Inflammatory macrophage treated with lipopolysaccharide for 1 hour (primary cell): ENCODE measurements at regions not wholly inside any gene's neighbourhood (a gene's known extent, or its start where the extent isn't known, plus 50 kb on each side); places are given as distances from the start of the nearest gene placed in this dataset.

ENCODE experiments used
- DNase-seq, 2 donors: peaks; one replicate each; pipeline ENCODE4 v3.0.0-alpha.2; 2020 to 2022

DNA sequence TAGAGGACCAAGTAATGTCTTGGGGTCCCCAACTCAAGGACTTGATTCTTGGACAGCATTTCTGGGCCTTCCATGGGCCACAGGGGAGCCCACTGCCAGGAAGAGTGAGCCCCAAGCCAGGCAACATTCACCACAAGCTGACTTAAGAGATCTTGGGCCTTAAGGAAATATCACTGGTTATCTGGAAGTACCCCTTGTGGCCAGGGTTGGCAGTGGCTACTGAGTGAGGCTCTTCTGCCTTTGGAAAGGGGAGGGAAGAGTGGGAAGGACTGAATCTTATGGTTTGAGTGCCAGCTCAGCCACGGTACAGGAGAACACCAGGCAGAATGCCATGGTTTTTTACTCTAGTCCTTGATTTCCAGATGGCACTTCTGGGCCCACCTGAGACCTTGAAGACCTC, 228.9 kb upstream of the RGS18 start:
- no peak for DNase-seq

DNA sequence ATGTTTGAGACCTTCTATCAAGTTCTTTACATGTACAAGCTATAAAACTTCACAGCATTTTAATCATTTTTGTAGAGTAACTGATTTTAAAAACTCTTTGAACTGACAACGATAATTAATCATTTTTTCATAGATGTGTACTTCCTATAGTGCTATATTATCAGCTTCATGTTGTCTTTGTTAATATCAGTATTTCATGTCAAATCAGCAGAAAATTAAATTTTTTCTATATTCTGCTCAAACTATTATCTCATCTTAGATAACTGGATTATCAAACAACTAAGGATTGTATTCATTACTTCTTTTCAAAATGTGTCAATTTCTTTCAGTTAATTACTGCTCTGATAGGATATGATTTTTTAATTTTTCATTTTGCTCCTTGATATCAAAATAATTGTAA, 214.6 kb upstream of the RGS18 start:
- no peak for DNase-seq

DNA sequence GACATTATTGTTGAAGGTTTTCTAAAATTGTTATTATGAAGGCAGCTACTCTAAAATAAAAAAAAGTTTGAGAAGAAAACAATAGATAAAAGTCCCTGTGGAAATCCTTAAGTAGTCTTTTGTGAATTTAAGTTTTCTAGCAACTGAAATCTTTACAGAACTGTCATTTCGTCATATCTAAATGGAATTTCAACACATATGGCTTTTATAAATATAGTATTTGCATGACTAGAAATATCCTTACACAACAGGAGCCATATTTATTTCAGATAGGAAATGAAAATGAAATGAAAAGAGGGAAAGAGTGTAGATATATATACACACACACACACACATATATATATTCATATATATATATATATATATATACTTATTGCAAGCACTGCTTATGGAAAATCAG, 204.7 kb upstream of the RGS18 start:
- peak; percentile 57 to 59 for DNase-seq

DNA sequence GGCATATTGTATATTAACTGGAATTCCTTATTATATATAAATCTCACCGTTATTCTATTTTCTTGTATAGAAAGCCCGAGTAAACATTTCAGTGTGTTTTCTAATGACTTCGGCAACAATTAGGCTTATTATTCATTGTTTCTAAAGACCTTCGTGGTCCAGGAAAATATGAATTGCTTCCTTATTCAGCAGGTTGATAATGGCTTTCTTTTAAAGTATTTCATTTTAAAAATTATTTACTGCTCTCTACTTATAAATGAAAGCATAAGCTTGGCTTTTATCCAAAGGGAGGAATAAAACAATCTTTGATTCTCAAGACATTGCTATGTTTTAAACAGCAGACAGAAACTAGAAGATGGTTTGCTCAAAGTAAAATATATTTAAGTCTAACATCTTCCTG, 198.4 kb upstream of the RGS18 start:
- DNase-seq: no peak

DNA sequence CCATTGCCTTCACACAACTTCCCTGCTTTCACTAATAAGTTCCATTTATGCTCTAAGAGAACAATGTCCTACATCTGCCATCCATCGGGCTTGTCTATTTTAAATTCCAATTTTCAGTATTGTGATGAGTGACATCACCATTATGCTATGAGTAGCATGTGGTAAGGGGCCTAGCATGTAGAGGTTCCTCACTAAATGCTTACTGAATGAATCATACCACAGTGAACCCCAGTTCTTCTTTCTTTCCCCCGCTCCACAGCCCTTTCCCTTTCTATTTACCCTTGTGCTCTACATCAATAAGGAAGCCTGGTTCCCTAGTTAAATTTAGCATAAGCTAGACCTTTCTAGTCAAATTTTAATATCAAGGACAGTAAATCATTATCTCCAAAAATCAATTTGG, 195.0 kb upstream of the RGS18 start:
- peak; percentile 37 to 50 for DNase-seq

DNA sequence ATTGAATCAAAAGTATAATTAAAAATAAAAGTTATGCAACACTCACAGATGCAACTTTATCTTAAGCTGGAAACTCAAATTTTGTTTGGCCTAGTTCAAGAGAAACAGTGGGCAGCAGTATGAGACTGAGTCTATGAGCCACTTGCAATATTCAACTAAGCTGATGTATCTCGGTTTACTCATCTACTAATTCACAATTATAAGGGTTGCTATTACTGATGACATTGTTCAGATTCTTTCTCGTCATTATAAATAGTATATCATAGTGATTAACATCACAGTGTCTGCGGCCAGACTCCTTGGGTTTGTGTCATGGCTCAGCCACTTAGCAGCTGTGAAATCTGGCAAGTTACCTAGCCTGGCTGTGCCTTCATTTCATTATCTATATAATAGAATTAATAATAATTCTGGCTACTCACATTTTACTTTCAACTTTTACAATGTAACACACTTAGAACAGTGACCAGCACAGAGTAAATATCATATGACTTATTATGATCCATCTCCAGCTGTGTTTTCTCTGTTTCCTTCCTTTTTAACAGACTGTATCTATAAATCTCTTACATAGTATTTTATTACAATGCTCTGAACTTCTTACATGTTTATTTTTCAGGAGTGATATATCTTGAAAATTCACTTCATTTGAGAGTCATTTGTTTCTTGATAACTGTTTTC, 194.3 kb upstream of the RGS18 start:
- DNase-seq: no peak

DNA sequence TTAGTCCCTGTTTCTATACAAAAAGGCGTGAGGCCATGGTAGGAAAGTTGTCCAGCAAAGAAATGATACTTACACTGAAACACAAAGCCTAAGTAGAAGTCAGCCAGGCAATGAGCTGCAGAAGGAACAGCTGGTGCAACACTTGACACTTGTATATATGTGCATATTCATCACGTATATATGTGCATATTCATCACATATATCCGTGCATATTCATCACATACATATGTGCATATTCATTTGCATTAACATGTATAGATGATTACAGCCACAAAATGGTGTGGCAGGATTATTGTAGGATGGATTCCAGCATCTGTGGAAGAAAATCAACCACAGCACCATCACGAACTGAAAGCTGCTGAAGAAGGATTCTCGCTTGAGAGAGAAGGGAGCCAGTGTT, 189.0 kb upstream of the RGS18 start:
- no peak for DNase-seq

DNA sequence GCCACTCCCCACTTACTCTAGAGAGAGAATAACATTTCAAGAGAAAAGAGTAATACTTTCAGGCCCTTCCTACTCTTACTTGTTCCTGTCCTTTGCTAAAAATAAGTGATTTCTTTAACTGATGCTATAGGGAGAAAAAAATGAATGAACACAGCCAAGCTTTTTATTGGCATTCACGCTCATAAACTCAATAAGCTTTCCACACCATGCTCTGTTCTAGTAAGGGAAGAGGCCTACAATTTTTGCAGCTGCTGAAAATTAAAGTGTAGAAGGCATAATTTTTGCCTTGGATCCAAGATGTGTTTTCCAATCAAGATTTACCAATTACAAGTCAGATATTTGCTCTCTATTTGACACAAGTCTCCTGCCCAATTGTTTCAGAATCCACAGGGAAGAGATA, 188.1 kb upstream of the RGS18 start:
- DNase-seq: no peak

DNA sequence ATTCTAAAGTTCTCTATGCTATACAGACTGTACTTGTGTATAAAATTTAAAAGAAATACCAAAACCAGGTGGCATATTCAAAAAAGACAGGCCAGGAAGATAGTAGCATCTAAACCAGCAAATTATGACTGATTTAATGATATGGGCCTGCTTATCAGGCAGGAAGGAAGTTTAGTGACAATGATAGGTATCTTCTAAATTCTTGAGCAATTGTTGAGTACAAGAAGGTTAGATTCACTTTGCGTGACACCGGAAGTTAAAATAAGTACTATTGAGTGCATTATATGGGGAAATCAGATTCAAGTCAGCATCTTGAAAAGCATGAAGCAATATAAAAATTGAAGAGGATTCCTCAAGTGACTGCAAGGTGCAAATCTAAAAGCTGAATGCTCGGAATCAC, 186.8 kb upstream of the RGS18 start:
- DNase-seq: no peak

DNA sequence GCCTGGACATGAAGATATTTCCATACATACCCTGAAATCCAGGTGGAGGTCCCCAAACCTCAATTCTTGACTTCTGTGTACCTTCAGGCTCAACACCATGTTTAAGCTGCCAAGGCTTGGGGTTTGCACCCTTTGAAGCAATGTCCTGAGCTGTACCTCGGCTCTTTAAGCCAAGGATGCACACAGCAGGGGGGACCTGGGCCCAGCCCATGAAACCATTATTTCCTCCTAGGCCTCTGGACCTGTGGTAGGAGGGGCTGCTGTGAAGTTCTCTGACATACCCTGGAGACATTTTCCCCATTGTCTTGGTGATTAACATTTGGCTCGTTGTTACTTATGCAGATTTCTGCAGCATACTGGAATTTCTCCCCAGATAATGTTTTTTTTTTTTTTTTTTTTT, 184.3 kb upstream of the RGS18 start:
- DNase-seq: no peak

DNA sequence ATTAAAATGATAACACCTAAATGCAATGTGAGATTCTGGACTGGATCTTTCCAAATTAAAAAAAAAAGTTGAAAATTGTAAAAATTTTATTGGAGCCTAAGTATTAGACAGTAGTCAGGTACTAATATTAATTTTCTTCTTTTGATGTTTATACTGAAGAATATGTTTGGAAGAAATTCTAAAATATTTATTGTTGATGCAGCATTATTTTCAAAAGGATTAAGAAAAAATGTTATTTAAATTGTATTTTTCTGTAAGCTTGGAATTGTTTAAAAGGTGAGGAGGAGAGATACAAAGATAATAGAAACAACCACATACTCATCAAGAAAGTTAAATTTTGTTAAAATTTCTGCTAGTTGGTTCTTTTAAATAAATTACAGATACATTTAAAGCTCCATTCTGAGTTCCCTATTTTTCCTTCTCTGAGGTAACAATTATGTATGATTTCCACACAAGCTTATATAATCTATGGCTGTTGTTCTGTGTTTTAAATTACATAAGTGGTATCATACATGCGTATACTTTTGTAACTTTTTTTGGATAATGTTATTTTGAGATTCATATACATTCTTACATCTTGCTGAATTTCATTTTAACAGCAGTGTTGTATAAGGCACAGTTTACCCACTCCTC, 180.3 kb upstream of the RGS18 start:
- peak; percentile 29 to 33 for DNase-seq

DNA sequence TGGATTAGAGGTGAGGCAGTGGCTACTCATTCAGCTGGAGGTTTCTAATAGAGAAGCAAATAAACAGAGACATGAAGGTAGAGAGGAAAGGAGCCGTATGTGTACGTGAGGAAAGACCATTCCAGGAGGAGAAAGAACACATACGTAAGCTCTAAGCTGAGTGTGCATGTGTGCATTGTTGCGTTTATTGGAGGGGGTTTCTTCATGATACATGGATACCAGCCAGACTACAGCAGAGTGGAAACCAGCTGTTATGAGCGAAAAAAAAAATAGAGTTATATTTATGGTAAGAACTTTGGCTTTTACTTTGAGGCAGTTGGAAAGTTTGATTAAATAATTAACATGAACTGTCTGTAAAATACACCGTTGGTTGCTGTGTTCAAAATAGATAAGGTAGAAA, 173.4 kb upstream of the RGS18 start:
- DNase-seq: no peak

DNA sequence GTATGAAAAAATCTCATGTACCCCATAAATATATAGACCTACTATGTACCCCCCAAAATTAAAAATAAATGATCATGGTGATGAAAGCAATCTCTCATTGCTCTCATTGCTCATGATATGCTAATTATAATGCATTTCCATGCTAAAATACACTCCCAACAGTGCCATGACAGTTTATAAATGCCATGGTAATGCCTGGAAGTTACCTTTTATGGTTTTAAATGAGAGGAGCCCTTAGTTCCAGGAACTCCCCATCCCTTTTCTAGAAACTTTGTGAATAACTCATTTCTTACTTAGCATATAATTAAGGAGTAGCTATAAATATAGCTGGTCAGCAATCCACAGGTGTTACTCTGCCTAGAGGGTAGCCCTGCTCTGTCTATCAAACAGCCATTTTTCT, 166.1 kb upstream of the RGS18 start:
- no peak for DNase-seq

DNA sequence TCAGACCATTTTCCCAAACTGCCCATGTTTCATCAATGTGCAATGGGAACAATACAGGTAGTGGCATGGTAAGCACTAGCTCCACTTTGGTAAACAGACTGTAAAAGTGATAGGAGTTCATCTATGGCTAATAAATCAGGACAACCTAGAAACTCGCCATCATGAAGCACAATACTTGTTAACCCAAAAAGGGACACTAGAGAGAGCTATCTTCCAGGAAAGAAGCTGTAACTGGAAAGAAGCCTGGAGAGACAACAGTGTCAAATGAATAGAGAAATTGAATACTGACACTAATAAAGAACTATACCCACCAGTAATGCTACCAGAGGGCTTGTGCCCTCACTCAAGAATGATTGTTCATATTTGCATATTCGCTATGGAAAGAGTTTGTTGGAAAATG, 164.7 kb upstream of the RGS18 start:
- DNase-seq: peak in 1 of 2 donors; percentile 15

DNA sequence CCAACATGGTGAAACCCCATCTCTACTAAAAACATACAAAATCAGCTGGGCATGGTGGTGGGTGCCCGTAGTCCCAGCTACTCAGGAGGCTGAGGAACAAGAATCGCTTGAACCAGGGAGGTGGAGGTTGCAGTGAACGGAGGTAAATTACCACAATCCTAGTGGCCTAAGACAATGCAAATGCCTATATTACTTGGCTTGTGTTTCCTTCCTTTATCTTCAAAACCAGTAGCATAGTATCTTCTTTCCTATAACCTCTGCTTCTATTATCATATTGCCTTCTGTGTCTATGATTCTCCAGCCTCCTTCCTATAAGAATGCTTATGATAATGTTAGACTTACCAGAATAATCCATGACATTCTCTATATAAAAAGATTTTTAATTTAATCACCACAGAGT, 156.2 kb upstream of the RGS18 start:
- no peak for DNase-seq

DNA sequence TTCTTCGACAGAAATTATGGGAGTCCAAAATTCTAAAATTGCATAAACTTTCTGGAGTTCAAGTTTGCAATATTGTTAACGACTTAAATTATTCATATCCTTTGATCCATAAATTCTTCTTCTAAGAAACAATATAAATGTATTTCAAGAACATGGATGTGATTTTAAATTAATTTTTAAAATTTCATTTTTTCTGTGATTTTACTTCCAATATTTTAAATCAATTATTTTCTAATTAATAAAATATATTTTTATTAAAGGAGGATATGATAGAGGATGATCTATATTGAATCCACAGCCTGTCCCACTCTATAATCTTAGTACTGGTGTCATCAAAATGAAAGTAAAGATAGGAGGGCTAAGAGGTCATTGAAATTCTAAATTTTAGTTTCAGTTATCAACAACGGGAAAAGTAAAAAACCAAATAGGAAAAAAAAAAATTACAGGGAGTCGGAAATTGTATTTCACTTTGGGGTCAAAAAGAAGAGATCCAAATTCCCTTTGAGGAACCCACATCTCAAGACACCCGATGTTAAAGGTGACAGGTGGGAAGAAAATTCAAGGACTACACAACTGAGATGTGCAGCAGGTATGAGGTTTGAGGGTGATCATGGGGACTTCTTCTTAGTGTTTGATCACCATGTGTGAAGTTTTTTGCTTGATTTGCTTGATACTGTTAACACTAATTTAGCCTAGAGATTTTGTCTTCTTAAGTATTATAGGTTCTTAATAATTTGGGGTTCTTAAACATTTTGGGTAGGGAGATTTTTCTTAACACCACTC, 154.8 kb upstream of the RGS18 start:
- DNase-seq: no peak

DNA sequence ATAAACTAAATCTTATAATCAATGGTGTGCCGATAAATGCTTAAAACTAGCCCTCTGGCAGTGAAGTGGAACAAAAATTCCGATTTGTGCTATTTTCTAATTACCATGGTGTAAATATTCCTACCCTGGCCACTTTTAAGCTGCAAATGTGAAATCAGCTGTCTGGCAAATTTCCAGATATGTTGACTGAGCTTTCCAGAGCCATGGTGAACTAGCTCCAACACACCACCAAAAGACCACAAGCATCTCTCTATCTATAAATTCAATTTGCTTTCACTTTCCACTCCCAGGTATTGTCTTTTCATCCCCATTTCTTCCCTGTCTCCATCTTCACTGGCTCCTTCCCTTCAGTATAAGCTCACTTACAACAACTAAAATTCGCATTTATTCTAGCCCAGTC, 152.3 kb upstream of the RGS18 start:
- no peak for DNase-seq

DNA sequence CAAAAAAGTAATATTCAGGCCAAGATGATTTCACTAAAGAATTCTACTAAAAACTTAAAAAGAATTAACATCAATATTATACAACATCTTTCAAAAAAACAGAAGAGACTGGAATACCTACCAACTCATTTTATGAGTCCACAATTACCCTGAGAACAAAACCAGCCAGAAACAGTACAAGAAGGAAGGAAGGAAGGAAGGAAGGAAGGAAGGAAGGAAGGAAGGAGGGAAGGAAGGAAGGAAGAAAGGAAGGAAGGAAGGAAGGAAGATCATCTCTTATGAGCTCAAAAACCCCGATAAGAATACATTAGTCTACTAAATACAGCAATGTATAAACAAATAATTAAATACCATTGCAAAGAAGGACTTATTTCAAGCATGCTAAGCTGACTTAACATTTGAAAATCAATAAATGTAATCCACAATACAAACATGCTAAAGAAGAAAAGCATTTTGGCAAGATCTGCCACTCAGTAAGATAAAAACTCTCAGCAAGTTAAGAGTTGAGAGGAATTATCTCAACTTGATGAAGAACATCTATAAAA, 149.9 kb upstream of the RGS18 start:
- DNase-seq: no peak

DNA sequence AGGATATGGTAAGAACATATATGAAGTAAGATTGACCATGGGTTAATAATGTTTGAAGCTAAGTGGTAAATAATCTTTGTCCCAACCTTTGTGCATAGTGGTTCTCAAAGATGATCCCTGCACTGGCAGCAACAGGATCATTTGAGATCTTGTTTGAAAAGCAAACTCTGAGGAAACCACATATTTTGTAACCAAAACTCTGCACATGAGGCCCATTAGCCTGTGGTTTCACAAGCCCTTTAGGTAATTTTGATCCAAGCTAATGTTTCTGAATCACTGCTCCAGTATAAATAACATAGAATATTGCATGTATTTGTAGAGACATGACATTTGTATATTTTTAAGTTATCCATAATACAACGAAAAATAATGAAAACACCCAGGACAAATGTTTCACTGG, 147.9 kb upstream of the RGS18 start:
- no peak for DNase-seq

DNA sequence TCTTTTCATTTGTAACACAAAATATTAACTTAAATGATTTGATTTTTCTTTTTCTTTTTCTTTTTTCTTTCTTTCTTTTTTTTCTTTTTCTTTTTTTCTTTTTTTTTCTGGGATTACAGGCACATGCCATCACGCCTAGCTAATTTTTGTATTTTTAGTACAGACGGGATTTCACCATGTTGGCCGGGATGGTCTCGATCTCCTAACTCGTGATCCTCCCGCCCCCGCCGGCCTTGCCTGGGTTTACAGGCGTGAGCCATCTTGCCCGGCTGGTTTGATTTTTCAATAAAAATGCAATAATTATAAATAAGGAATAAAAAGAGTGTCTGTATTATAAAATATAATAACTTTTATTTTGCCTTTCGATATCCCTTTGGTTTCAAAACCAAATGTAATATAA, 146.7 kb upstream of the RGS18 start:
- DNase-seq: no peak

DNA sequence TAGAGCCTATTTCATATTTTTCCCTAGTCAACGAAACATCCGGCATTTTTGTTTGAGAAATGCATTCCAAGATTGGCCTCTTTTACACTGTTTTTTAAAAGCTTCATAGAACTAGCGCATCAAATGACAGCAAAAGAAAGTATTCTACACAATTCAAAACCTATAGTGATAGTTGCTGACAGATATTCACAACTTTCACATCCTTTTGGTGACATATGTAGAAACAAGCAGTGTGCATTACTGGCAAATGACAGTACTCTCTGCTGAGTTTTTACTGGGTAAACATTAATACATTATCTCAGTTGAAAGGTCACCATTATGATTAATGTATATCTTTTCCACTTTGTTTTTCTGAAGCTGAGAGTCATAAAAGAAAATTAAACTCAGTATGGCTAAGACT, 135.4 kb upstream of the RGS18 start:
- no peak for DNase-seq

DNA sequence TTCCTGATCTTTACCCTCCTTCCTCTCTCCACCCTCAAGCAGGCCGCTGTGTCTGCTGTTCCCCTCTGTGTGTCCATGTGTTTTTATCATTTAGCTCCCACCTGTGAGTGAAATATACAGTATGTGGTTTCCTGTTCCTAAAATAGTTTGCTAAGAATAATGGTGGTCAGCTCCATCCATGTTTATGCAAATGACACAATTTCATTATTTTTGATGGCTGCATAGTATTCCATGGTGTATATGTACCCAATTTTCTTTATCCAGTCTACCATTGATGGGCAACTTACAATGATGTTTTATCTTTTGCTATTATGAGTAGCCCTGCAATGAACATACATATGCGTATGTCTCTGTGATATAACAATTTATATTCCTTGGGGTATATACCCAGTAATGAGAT, 133.4 kb upstream of the RGS18 start:
- DNase-seq: no peak

DNA sequence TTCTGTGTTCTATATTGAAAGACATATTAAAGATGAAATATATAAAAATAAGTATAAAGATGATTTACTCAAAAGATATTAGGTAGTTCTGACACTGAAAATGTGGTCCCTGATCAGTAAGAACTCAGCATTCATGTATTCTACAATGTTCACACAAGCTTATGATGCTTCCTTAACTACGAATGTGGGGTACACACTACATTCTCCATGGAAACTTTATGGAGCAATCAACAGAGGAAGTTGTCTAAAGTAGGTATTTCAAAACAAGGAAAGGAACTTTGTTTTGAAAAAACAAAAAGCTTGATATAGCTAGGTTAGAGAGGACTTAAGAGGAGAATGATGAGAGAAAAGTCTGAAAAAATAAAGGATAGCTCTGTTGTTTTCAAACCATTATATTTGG, 119.7 kb upstream of the RGS18 start:
- peak; percentile 37 to 38 for DNase-seq

DNA sequence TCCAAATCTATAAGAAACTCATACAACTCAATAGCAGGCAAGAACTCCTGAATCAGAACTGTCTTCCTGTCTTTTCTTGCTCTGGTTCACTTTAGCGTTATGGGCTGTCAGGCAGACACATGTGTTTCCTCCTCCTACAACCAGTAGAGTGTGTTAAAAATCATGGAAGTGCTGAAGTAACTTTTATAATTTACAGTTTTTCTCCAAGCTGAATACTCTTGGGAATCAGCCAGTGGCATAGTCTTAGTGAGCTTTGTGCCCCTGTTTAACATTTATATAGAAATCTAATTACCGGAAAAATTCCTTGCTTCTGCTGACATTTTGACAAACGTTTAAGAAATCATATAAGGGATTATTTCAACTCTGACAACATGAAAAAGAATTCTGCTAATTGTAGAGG, 113.1 kb upstream of the RGS18 start:
- DNase-seq: no peak
